Lung (tissue), 11 donors: ENCODE measurements at regions not wholly inside any gene's neighbourhood (a gene's known extent, or its start where the extent isn't known, plus 50 kb on each side); places are given as distances from the start of the nearest gene placed in this dataset.

Experiments used
- ATAC-seq: fragments of 200-7000 bp; cut with Tn5 transposase; one replicate; pipeline ENCODE4 v1.9.1; 2020; ENCODE audit warnings: moderate number of reproducible peaks; ENCODE audit not compliant: insufficient read depth, low FRiP score
- DNase-seq, 3 donors: peaks; one replicate each; pipeline ENCODE4 v3.0.0-alpha.2; 2013 to 2017
- H3K27ac ChIP-seq, 2 donors: one replicate each; pipeline ENCODE4 v1.5.1; 2013; ENCODE audit warnings: mild to moderate bottlenecking in 2 of 2, moderate library complexity in 2 of 2, control low read depth in 1 of 2, inconsistent platforms in 1 of 2, low read depth in 1 of 2, low read length in 1 of 2
- H3K27me3 ChIP-seq, 3 donors: one replicate each; pipeline ENCODE4 v1.5.1; 2013; ENCODE audit warnings: low read length in 2 of 3; ENCODE audit not compliant: control insufficient read depth in 3 of 3, insufficient read depth in 3 of 3
- H3K36me3 ChIP-seq, 4 donors: one replicate each; pipeline ENCODE4 v1.5.1; 2013; ENCODE audit warnings: low read length in 4 of 4, mild to moderate bottlenecking in 1 of 4, moderate library complexity in 1 of 4; ENCODE audit not compliant: control insufficient read depth in 4 of 4, insufficient read depth in 4 of 4
- H3K4me1 ChIP-seq, 5 donors: one replicate each; pipeline ENCODE4 v1.5.1; 2013; ENCODE audit warnings: low read length in 5 of 5, mild to moderate bottlenecking in 2 of 5, moderate library complexity in 1 of 5; ENCODE audit not compliant: control insufficient read depth in 5 of 5, insufficient read depth in 5 of 5
- H3K4me3 ChIP-seq: one replicate; pipeline ENCODE4 v1.5.1; 2013; ENCODE audit warnings: mild to moderate bottlenecking, control low read depth, moderate library complexity
- H3K9ac ChIP-seq, 2 donors: one replicate each; pipeline ENCODE4 v1.5.1; 2013; ENCODE audit warnings: low read length in 2 of 2, control low read depth in 1 of 2; ENCODE audit not compliant: insufficient read depth in 1 of 2
- H3K9me3 ChIP-seq, 4 donors: one replicate each; pipeline ENCODE4 v1.5.1; 2013; ENCODE audit warnings: low read length in 3 of 4, mild to moderate bottlenecking in 1 of 4, moderate library complexity in 1 of 4; ENCODE audit not compliant: control insufficient read depth in 4 of 4, insufficient read depth in 3 of 4
- WGBS, 2 donors: extraction: QIAGEN DNeasy Blood & Tissue Kit; methylation state at CpG; one replicate each; pipeline ENCODE4 v1.1.7; 2013; 5-methylcytosine and 5-hydroxymethylcytosine counted together
- TF ChIP-seq, protein P1 (sequence below): IDR thresholded peaks from 2 replicates; pipeline ENCODE4 v1.5.1; 2012; ENCODE audit warnings: mild to moderate bottlenecking; ENCODE audit errors: control extremely low read depth, extremely low read depth
- donor health status: control.
- donor health status: control.
- donor health status: Bipolar disorder and iron deficiency.
- donor health status: healthy.
- donor health status: DM: yes; HTN: yes; CAD: no.

DNA sequence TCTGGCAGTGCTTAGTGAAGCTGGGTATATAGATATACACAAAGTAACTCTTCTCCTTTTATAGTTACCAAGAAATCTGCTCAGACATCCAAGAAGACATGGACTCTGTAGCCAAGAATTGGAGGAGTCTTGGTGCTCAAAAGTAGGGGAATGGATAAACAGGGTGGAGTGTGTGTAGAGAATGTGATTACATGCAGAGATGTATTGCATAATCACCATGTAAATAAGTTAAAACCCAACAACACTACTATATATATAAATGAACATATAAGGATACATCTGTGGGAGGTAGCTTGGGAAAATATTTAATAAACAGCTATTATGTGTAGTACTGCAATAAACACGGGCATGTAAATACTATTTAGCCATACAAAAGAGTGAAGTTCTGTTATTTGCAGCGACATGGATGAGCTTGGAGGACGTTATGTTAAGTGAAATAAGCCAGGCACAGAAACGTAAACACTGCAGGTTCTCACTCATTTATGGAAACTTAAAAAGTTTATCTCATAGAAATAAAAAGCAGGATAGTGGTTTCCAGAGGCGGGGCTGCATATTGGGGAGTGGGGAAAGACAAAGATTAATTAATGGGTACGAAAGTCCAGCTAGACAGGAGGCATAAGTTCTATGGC, 207.5 kb downstream of the TENT4A start:
- Histone ChIP-seq H3K27ac (no peak overlapping the region), H3K9me3 (peaks cover 0 to 3% (median 0%) of the 10 kb centered on the region in 4 donors), H3K4me3 (no peak overlapping the region), H3K36me3 (no peaks in the 10 kb centered on the region), H3K4me1 (no peaks in the 10 kb centered on the region), H3K27me3 (no peaks in the 10 kb centered on the region), H3K9ac (no peak overlapping the region)
- no peak for ATAC-seq
- TF ChIP-seq, protein P1, sequence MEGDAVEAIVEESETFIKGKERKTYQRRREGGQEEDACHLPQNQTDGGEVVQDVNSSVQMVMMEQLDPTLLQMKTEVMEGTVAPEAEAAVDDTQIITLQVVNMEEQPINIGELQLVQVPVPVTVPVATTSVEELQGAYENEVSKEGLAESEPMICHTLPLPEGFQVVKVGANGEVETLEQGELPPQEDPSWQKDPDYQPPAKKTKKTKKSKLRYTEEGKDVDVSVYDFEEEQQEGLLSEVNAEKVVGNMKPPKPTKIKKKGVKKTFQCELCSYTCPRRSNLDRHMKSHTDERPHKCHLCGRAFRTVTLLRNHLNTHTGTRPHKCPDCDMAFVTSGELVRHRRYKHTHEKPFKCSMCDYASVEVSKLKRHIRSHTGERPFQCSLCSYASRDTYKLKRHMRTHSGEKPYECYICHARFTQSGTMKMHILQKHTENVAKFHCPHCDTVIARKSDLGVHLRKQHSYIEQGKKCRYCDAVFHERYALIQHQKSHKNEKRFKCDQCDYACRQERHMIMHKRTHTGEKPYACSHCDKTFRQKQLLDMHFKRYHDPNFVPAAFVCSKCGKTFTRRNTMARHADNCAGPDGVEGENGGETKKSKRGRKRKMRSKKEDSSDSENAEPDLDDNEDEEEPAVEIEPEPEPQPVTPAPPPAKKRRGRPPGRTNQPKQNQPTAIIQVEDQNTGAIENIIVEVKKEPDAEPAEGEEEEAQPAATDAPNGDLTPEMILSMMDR, result no peak
- WGBS, 2 donors, result 78 to 80% methylated on average over 6 of the region's 6 CpGs
- DNase-seq, result no peak

DNA sequence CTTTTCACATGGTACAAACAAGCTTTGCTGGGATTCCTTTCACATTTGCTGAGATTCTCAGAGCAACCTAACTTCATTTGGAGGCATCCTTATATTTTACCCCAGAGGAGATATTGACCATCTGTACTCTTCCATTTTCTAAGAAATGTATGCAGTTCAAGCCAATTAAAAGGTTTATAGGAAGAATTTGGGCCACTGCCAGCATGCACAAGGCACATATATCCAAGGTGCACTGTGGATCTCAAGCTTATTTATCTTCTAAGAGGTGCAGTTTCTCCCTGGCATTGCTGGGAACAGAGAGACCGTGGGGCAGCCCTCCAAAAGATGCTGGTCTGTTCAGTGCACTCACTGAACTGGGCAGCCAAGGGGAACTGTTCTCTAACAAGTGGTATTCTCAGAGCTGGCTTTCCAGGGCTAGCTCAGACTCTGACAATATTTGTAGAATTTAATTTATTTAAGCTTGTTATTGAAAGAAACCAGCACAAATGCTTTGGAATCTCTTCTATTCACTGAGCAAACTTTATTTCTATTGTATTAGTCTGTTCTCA, 213.3 kb downstream of the TENT4A start:
- no peaks in the 10 kb centered on the region for H3K9me3 ChIP-seq
- no peaks in the 10 kb centered on the region for H3K27me3 ChIP-seq
- H3K36me3 ChIP-seq, result no peaks in the 10 kb centered on the region
- H3K9ac ChIP-seq, result no peak overlapping the region
- H3K4me3 ChIP-seq, result no peak overlapping the region
- no peaks in the 10 kb centered on the region for H3K4me1 ChIP-seq
- no peak for ATAC-seq
- no peak overlapping the region for H3K27ac ChIP-seq
- DNase-seq, result no peak
- TF ChIP-seq, protein P1, result no peak
- WGBS, 2 donors, result 53 to 54% methylated on average over 1 of the region's 1 CpG

GRCh38 chr5:6936031-6936430, 222.8 kb downstream of the TENT4A start:
- no peak overlapping the region for H3K27ac ChIP-seq
- no peaks in the 10 kb centered on the region for H3K4me1 ChIP-seq
- H3K9ac ChIP-seq, result no peak overlapping the region
- no peak for ATAC-seq
- peaks cover 0 to 4% (median 0%) of the 10 kb centered on the region in 4 donors for H3K9me3 ChIP-seq
- H3K27me3 ChIP-seq, result no peaks in the 10 kb centered on the region
- WGBS, 2 donors, result 63 to 93% methylated on average over 1 of the region's 1 CpG
- no peak overlapping the region for H3K4me3 ChIP-seq
- no peak for DNase-seq
- TF ChIP-seq, protein P1, result no peak
- H3K36me3 ChIP-seq, result no peaks in the 10 kb centered on the region
